HG03103 (cell line): ENCODE measurements at regions not wholly inside any gene's neighbourhood (a gene's known extent, or its start where the extent isn't known, plus 50 kb on each side); places are given as distances from the start of the nearest gene placed in this dataset.
"Not testable (repeated sequence)": the region's sequence is repeated elsewhere in the genome, so short reads cannot be mapped to it uniquely, and the experiment has no call there.

Experiments
- ATAC-seq: cut with Tn5 transposase; IDR thresholded peaks from one replicate; pipeline ENCODE4 v1.9.1; 2021; ENCODE audit warnings: low read depth; ENCODE audit not compliant: unreplicated experiment

DNA sequence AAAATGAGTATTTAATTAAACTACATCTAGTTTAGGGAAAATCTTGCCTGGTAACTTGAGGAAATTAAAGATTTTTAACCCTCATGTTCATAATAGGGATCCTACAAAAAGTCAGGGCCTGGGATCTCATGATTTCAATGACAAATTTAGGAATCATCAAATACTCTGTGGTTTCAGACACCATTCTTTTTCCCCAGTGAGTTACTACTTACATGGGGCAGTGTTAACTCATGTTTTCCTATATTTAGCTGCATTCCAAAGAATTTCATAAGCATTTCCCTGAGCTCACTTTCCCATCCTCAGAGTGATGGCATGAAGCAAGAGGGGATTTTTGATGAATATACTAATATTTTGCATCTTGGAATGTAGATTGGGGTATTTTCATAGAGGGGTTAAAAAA lies 321.7 kb downstream of the CENPW start:
- ATAC-seq = no peak

DNA sequence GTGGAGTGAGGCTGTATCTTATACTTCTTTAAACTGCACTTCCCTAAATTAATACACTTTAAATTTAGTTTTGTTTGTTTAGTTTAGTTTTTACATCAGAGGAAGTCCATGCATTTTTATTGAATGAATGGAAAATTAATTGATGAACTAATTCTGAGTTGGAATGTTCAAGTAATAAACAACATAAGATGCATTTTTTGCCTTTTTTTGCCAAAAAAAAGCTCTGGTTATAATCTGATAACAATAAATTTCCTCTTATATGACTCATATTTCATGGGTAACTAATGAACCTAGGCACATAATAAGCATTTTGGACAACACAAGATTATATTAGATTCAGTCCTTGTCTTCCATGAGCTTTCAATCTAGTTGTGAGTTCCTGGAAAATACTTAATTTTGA lies 323.1 kb downstream of the CENPW start:
- ATAC-seq = no peak

DNA sequence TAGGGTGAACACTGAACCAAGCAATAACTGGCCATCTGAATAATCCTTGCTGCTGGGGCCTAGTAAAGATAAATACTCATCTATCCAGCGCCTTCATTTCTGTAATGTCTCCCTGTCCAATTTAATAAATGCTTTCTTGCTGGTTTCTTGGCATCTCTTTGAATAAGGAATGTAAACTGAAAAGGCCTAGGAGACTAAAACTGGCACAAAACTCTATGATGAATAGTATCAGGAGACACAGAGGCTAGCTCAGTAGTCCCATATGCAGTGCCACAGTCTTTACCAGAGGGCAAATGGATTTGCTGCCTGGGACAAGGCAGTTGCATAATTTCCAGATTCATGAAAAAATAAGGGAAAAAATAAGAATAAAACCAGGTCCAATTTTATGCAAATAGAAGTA lies 324.4 kb downstream of the CENPW start:
- no peak for ATAC-seq

DNA sequence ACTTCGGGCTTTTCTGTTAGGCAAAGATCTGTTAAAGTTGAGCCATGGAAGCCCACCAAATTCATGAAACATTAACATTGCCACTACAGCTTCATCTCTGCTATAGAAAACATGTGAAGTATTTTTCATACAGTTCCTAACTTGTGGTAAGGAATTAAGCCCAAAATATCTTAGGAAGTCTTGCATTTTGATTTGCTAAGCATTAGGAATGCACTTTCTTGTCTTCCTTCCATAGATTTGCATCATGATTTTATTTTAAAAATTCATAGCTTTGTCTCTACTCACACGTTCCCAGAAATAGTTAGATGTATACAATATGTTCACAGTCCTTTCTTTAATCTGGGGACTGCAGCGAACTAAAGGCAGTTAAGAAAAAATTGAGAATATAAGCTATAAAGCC lies 325.6 kb downstream of the CENPW start:
- ATAC-seq = no peak

DNA sequence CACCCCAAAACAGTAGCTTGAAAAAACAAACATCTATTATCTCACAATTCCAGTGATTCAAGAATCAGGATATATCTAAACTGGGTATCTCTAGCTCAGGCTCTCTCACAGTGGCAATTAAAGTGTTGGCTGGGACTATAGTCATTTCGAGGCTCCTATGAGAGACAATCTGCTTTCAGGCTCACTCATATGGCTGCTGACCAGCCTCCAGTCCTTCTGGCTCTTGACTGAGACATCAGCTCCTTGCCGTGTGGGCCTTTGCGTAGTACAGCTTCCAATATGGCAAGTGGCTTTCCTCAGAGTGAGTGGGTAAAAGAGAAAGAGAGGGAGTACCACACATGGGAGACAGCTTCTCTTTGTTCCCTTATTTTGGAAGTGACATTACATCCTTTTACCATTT lies 327.2 kb downstream of the CENPW start:
- no peak for ATAC-seq

DNA sequence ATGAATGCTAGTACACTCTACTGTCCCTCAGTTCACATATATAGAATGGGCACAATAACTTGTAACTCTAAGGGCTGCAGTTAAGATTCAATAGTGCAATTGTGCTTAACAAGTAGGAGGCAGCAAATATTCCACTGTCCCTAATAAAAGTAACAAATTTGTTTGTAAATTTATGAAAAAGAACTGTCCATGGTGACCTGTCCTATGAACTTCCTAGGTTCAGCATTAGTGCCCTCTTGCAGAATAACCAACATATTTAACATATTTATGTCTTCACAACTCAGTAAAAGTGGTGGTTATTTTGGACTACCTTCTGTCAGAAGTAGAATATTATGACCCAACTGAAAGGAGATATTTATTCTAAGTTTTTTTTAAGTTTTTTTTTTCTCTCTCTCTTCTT lies 327.8 kb downstream of the CENPW start:
- no peak for ATAC-seq

DNA sequence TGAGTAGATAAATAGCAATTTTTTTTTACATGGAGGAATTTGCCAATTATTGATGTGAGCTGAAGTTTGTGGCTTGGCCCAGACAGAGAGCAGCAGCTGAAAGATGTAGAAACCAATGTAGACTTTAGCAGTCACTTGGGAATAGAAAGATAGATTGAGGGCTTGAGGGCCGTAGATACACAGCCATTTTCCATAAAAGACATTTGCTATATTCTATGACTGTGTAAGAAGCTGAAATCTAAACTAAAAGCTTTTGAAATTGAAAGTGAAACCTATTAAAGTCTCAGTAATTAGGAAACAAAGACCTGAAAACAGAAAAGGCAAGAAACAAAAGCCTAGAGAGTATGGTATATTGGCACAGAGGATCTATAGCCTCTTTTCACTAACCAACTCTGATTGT lies 332.7 kb downstream of the CENPW start:
- peak; percentile 84 for ATAC-seq

DNA sequence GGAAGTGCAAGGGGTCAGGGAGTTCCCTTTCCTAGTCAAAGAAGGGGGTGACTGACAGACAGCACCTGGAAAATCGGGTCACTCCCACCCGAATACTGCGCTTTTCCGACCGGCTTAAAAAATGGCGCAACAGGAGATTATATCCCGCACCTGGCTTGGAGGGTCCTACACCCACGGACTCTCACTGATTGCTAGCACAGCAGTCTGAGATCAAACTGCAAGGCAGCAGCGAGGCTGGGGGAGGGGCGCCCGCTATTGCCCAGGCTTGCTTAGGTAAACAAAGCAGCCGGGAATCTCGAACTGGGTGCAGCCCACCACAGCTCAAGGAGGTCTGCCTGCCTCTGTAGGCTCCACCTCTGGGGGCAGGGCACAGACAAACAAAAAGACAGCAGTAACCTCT lies 333.8 kb downstream of the CENPW start:
- not testable (repeated sequence) for ATAC-seq

DNA sequence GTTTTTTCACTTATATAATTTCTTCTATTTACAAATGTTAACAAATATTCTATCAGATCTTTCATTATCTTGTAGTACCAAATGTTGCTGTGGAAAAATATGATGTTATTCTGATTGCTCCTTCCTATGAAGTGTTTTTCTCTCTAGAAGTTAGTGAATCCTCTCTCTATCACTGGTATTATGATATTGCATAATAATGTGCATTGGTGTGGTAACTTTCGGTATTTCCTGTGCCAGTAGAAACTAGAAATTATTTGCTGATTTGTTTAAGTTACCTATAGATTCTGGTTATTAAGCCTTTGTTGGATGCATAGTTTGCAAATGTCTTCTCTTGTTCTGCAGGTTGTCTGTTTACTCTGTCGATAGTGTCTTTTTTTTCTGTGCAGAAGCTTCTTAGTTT lies 342.5 kb downstream of the CENPW start:
- ATAC-seq = no peak

DNA sequence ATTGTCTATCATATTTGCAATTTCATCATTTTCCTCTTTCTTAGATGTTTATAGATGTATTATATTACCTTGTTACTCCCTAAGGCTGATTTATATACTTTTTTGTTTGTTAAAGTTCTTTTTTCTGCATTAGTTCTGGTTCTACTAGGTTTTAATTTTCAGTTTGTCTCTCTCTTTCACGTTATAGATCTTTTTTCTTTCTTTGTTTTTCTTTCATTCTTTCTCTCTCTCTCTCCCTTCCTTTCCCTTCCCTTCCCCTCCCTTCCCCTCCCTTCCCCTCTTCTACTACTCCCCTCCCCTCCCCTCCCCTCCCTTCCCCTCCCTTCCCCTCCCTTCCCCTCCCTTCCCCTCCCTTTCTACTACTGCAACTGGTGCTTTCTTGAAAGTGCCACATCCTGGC lies 345.3 kb downstream of the CENPW start:
- no peak for ATAC-seq

DNA sequence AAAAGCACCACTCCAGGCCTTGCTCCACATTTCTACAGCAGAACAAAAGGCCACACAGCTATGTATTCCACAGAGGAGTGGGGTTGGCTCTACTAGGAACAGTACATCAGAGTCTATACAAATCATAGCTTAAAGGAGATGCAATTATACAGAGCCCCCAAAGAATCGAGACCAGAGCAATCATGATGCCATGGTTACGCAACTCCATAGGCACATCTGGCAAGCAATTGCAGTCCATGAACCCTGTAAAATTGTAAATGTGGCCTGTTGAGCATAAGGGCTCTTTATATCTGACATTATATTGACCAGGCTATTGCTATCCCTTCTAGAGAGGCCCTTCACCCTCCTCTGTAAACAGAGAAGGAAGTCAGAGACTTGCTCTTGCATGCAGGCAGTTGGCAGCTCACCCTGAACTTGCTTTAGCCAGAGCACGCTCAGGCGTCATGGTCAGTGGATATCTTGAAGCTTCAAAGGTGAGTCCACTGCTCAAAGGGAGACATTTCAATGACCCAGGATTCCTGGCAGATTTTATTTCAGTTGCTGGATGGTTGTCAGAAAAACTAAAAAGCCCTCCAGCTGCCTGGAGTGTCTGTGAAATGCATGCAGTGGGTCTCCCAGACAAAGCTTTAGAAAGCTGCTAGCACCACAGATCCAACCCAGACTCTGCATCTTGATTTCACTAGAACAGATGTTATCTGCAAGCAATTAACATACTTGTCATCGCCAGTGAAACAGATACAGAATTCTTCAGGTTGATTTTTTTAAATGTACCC lies 357.2 kb downstream of the CENPW start:
- no peak for ATAC-seq

DNA sequence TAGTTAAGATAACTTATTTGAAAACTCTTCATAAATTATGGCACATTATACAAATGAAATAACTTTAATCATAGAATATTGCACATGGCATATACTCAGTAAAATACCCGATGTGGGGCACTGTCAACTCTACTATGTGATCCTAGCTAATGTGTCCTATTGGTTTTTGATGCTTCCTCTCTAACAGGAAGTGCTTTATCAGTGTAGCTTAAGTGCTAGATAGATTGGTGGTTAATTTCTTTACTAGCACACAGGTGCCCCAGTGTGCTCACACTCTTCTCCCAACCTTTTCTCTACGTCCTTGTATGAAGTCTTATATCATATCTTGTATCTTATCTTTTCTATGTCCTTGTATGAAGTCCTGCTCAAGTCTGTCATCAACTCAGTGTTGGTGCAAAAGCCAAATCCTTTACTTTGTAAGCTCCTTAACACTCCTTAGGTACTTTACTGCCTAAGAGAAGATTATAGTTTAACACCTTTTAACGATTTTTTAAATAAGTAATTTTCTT lies 358.9 kb downstream of the CENPW start:
- no peak for ATAC-seq

DNA sequence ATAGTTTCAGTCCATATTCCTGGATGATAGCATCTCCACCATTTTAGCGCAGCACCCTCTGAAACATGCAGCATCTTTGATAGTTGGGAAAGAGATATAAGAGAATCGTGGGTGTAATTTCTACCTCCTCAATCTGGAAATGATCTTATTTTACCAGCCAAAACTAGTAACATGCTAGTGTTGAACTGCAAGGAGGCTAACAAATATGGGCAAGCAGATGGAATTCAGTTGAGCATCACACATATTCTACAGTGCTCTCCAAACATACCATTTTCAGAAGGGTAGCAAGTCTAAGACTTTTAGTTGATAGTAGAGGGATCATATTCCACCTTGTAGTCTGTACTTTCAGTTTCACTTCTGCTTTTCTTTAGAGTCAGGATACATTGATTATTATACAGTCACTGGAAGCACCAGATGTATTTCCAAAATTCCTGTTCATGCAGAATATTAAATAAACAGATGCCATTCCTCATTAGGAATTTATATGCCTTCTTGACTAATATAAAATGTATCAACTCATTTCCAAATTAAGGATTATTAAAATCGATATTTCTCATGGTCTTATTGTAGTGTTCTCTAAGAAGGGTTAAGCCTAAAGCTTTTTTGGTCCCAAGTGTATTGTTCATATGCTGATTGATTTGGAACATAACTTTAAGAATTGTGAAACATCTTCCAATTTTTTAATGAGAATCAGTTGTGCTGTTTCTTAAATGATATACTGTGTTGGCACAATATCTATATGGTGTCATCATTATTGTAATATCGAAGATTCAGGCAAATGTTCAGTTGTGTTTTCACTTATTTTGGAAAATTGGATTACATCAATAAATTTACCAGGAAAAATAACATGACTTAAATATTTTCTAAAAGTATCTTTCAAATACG lies 362.0 kb downstream of the CENPW start:
- no peak for ATAC-seq

DNA sequence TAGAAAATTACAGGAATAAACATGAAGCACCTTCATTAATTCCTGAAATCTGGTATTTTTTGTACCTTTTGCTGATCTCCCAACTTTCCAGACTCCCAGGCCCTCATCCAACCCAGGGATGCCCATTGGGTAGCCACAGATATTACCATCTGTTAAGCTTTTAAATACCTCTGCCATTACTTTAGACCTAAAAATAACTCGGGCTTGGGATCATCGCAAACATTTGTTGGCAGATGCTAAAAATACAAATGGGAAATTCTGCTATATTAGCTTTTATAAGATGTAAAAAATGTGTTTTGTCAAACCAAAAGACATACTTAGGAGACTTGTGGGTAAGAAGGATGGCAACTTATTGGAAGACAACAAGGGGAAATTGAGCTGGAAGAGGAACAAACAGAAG lies 376.1 kb downstream of the CENPW start:
- no peak for ATAC-seq

DNA sequence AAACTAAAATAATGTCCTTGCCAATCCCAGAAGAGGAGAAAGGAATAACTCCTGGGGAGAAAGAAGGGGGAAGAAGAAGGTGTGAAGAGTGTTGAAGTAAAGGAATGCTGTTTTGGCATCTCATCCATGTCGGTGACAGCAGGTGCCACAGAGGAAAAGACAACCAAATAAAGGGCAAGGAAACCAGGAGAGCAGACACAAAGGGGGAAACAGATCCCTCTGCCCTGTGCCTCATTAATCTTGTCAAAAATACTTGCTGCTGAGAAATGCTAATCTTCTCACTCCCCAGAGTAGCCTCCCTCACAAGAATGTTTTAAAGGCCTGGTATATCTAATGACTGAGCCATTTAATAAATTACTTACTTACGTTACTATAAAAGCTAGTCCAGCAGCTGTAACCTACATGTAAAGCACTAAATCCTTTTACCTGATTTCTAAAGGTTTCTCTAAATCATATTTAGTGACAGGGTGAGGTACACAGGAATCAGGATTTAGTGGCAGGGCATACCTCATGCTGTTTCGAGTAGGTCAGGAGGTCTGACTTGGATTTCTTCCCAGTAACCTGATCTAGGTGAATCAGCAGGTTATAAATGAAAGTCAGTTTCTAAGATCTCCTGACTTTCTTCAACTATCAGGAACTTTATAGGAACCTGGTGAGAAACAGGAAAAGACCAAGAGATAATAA lies 377.1 kb downstream of the CENPW start:
- ATAC-seq = no peak

DNA sequence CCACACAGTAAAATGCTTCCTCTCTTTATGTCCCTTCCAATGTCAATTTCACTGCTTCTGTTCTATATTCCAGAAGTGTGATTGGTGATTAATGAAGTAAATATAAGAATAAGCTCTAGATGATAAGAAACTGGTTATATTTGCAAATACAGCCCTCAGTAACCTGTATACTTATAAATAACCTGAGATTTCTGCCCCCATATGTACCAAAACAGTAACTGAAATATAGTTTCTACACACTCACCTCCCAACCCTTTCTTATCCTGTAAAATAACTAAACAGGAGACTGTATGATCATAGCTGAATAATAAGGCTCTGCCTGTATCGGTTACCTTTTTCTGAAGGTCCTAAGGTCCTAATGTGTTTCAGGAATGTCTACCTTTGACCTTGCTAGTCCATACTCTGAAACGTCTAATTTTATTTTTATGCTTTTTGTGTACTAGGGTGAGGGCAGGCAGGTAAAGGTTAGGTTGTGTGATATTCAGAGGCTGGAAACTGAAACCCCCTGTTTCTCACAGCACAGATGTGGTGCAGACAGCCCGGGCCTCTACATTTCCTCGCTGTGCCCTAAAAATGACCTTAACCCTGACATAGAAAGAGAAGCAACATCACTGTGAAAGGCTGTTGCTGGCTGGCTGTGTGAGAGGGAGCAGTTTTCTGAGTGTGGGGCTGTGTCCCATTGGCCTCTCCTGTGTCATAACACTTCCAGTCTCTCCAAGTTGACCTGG lies 378.8 kb downstream of the CENPW start:
- peak; percentile 75 for ATAC-seq

DNA sequence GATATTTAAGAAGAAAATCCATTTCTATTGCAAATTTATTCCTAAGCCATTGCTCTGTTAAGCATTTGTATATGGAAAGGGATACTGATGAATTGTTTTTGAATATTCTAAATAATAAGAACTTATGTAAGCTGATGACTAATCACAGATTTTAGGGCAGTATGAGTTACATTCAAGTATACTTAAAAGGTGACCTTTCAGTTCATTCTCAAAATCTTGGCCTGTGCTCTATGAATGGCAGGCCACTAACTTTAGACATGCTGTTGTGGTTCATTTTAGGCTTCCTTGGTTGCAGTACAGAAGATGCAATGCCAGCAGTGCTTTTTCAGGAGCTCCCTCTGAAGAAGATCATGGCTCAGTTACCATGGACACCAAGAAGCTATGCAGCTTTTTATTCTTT lies 380.4 kb downstream of the CENPW start:
- ATAC-seq = no peak

DNA sequence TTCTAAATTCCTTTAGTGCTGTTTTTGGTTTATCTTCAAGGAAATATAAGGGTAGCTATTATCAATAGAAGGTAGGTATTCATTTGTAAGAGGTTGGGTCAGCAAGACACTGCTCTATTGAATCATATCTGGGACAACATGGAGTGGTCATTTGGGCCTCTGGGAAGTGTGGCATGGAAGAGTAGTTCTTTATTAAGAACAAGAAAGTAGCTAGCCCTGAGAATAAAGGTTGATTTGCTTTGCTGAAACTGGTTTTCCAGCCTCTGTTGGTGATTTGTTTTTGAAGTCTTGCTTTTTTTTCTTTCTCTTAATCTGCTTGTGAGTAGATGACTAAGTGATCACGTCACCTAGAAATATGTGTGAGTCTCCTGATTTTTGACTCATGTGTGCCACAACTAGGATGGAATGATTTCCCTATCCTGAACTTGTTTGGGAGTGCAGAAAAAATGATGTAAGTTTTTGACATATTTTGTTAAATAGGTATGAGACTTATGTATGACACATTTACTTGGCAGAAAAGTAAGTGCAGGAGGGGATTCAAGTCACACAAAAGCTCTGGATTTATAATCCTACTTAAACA lies 381.8 kb downstream of the CENPW start:
- no peak for ATAC-seq

DNA sequence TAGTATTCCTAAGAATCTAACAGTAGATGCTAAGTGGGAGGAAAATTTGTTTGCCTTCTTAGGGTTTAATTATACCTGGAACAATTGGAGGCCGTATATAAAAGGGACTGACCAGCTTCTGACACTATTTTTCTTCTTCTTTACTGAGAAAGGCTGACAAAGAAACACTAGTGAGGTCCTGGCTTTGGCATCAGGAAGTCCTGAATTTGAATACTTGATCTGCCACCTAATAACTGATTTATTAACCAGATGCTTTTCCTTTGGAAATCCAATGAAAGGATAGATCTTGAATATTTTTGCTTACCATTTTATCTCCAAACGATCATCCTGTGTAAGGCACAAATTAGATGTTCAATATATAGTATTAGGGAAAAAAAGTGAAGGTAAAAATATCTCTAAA lies 382.5 kb downstream of the CENPW start:
- ATAC-seq = no peak

DNA sequence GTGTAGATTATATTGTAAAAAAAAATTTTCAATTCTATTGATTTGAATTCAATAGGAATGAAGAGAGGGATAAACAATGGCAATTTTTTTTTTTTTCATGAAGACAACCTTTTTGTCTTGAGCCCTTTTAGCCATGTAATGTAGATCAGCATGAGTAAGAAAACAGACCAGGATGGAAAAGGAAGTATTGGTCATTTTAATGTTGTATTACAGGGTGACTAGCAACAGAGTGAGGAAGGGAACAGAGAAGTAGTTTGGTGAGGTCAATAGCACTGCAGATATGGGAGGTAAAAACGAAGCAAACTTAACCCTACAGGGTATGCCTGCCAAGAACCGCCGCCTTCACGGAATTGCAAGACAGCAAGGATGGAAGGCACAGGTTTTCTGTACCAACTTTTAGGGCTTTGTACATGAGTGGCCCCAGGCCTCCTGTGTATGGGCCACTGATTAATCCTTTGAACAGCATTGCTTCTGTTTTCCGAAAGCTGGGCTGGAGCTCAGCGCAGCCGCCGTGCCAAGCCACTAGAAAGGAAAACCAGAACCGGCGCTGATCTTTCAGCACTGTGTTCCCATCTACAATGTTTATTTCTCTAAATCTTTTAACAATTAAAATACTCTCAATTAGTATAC lies 383.7 kb downstream of the CENPW start:
- no peak for ATAC-seq
